ENCODE measurements at regions not wholly inside any gene's neighbourhood (a gene's known extent, or its start where the extent isn't known, plus 50 kb on each side); places are given as distances from the start of the nearest gene placed in this dataset.
"Not testable (repeated sequence)": the region's sequence is repeated elsewhere in the genome, so short reads cannot be mapped to it uniquely, and the experiment has no call there.

GRCh38 chr12:63406781-63407180 lies 255.8 kb upstream of the AVPR1A start:
- no peak for DNase-seq

- DNase-seq, result no peak
These were observed 253.6 kb upstream of the AVPR1A start for GRCh38 chr12:63404611-63405010.

- DNase-seq, result no peak
These were observed 252.3 kb upstream of the AVPR1A start for GRCh38 chr12:63403256-63403655.

- no peak for DNase-seq
These were observed 249.7 kb upstream of the AVPR1A start for GRCh38 chr12:63400718-63401117.

GRCh38 chr12:63400318-63400717 lies 249.3 kb upstream of the AVPR1A start:
- DNase-seq, result no peak

GRCh38 chr12:63397807-63398206 lies 246.8 kb upstream of the AVPR1A start:
- no peak for DNase-seq

- DNase-seq, result no peak
These were observed 245.1 kb upstream of the AVPR1A start for GRCh38 chr12:63396135-63396534.

GRCh38 chr12:63394983-63395382 lies 244.0 kb upstream of the AVPR1A start:
- no peak for DNase-seq

GRCh38 chr12:63394349-63394748 lies 243.3 kb upstream of the AVPR1A start:
- no peak for DNase-seq

- DNase-seq, result no peak
These were observed 238.2 kb upstream of the AVPR1A start for GRCh38 chr12:63389211-63389610.

GRCh38 chr12:63387771-63388170 lies 236.8 kb upstream of the AVPR1A start:
- DNase-seq, result no peak

- DNase-seq, result no peak
These were observed 231.9 kb upstream of the AVPR1A start for GRCh38 chr12:63382930-63383329.

- no peak for DNase-seq
These were observed 211.8 kb upstream of the AVPR1A start for GRCh38 chr12:63362791-63363190.

- no peak for DNase-seq
These were observed 211.2 kb upstream of the AVPR1A start for GRCh38 chr12:63362166-63362565.

GRCh38 chr12:63354969-63355368 lies 204.0 kb upstream of the AVPR1A start:
- DNase-seq, result no peak

- no peak for DNase-seq
These were observed 202.6 kb upstream of the AVPR1A start for GRCh38 chr12:63353559-63353958.

GRCh38 chr12:63351370-63351769 lies 200.4 kb upstream of the AVPR1A start:
- DNase-seq, result no peak

- DNase-seq, result no peak
These were observed 197.6 kb upstream of the AVPR1A start for GRCh38 chr12:63348556-63348955.

GRCh38 chr12:63337158-63337557 lies 186.2 kb upstream of the AVPR1A start:
- DNase-seq, result not testable (repeated sequence)

- no peak for DNase-seq
These were observed 175.3 kb upstream of the AVPR1A start for GRCh38 chr12:63326260-63326659.

- no peak for DNase-seq
These were observed 174.8 kb upstream of the AVPR1A start for GRCh38 chr12:63325757-63326156.

GRCh38 chr12:63323942-63324341 lies 172.9 kb upstream of the AVPR1A start:
- no peak for DNase-seq

- DNase-seq, result no peak
These were observed 170.4 kb upstream of the AVPR1A start for GRCh38 chr12:63321373-63321772.

- DNase-seq, result no peak
These were observed 169.1 kb upstream of the AVPR1A start for GRCh38 chr12:63319936-63320633.

GRCh38 chr12:63319386-63319785 lies 168.4 kb upstream of the AVPR1A start:
- DNase-seq, result no peak

All from activated CD4-positive, alpha-beta T cell treated with anti-CD3 and anti-CD28 coated beads, Interleukin-2, Interleukin-6, amounts not matched to agents 100 ng/mL and 50 ng/mL, durations not matched to agents 16 hours and 8 hours (primary cell).